ENCODE measurements at regions not wholly inside any gene's neighbourhood (a gene's known extent, or its start where the extent isn't known, plus 50 kb on each side); places are given as distances from the start of the nearest gene placed in this dataset.

GRCh38 chr6:48979806-48980205, 483.2 kb downstream of the MMUT start:
- TF ChIP-seq CTCF (IDR thresholded peaks at IDR 0.05; ENCODE audit: low read length) (no peak), EZH2 (IDR thresholded peaks at IDR 0.05; ENCODE audit: borderline replicate concordance, low read length) (no peak)

All from OCI-LY1 (cell line).